ENCODE measurements at regions not wholly inside any gene's neighbourhood (a gene's known extent, or its start where the extent isn't known, plus 50 kb on each side); places are given as distances from the start of the nearest gene placed in this dataset.

- Histone ChIP-seq H3F3A (ENCODE audit: insufficient read depth) (no peaks in the 10 kb centered on the region), H2AFZ (ENCODE audit: low read depth, low read length, severe bottlenecking) (no peak overlapping the region), H4K20me1 (ENCODE audit: low read depth, low read length) (no peaks in the 10 kb centered on the region), H3K4me3 (ENCODE audit: insufficient read depth, low read length, poor library complexity, severe bottlenecking) (no peak overlapping the region), H3K4me2 (ENCODE audit: low read depth, low read length, poor library complexity, severe bottlenecking) (no peak overlapping the region), H3K9ac (ENCODE audit: low read length) (no peak overlapping the region), H3K9me3 (ENCODE audit: insufficient read depth, low read length) (no peaks in the 10 kb centered on the region), H3K36me3 (ENCODE audit: low read length) (no peaks in the 10 kb centered on the region), H3K27ac (ENCODE audit: low read depth, low read length) (no peak overlapping the region), H3K79me2 (ENCODE audit: insufficient read depth, low read length) (no peaks in the 10 kb centered on the region), H3K27me3 (ENCODE audit: low read length) (no peaks in the 10 kb centered on the region), H3K9me2 (replicated peaks; ENCODE audit: insufficient read depth, low read length) (no peaks in the 10 kb centered on the region)
- TF ChIP-seq EZH2phosphoT487 (conservative IDR thresholded peaks at IDR 0.05; ENCODE audit: low read length): no peak
- no peak for TF ChIP-seq CTCF (IDR thresholded peaks at IDR 0.05; ENCODE audit: insufficient read depth, low read length, poor library complexity, severe bottlenecking)
Measured at GRCh38 chr11:31875866-31876560, 64.9 kb upstream of the PAX6 start.

DNA sequence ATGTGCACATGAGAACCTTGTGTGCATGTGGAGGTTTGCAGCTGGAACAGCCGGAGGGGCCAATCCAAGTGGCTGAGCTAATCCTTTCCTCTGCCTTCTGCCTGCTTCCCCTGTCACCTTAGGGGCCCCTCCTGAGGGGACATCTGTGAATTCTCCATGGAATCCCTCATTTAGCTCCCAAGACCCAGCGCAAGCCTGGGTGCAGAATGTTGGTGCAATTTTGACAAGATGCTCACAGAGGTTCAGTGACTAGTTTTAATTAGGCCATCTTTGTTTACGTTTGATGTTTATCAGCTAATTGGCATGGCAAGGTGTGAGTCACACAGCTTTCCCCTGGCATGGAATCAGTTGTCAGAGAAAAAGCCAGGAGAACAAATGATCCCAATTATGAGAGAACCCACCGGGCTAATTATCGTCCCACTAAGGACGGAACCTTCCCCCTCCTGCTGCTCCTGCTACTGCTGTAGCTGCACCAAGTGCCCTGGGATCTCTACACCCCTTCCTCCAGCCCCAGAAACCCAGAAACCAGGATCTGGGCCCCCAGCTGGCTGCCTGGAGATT, 63.6 kb upstream of the PAX6 start:
- H3F3A ChIP-seq (ENCODE audit: insufficient read depth): no peaks in the 10 kb centered on the region
- no peaks in the 10 kb centered on the region for H3K9me3 ChIP-seq (ENCODE audit: insufficient read depth, low read length)
- H3K27me3 ChIP-seq (ENCODE audit: low read length): no peaks in the 10 kb centered on the region
- no peak overlapping the region for H3K27ac ChIP-seq (ENCODE audit: low read depth, low read length)
- no peaks in the 10 kb centered on the region for H4K20me1 ChIP-seq (ENCODE audit: low read depth, low read length)
- H3K79me2 ChIP-seq (ENCODE audit: insufficient read depth, low read length): no peaks in the 10 kb centered on the region
- no peak overlapping the region for H3K9ac ChIP-seq (ENCODE audit: low read length)
- no peak overlapping the region for H3K4me3 ChIP-seq (ENCODE audit: insufficient read depth, low read length, poor library complexity, severe bottlenecking)
- no peak overlapping the region for H3K4me2 ChIP-seq (ENCODE audit: low read depth, low read length, poor library complexity, severe bottlenecking)
- no peaks in the 10 kb centered on the region for H3K36me3 ChIP-seq (ENCODE audit: low read length)
- no peaks in the 10 kb centered on the region for H3K9me2 ChIP-seq (replicated peaks; ENCODE audit: insufficient read depth, low read length)
- no peak overlapping the region for H2AFZ ChIP-seq (ENCODE audit: low read depth, low read length, severe bottlenecking)
- TF ChIP-seq EZH2phosphoT487 (conservative IDR thresholded peaks at IDR 0.05; ENCODE audit: low read length) (no peak), CTCF (IDR thresholded peaks at IDR 0.05; ENCODE audit: insufficient read depth, low read length, poor library complexity, severe bottlenecking) (no peak)

DNA sequence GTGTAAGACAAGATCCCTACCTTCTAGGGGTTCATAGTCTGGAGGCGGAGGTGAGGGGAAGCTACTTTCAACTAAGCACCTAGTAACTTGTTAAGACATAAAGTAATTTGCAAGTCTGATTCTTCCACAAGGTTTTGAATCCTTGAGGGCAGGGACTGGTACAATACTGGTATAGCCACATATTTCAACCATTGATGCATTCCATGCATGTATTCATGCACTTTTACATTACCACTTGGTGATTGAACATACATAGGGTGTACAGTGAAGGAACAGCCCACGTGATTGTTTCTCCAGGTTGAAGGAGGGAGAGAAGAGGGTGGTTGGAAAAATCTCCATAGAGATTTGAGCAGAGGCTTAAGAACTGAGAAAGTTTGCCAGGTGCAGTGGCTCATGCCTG, 62.0 kb upstream of the PAX6 start:
- no peak overlapping the region for H3K4me3 ChIP-seq (ENCODE audit: insufficient read depth, low read length, poor library complexity, severe bottlenecking)
- H3F3A ChIP-seq (ENCODE audit: insufficient read depth): no peaks in the 10 kb centered on the region
- H3K9me2 ChIP-seq (replicated peaks; ENCODE audit: insufficient read depth, low read length): no peaks in the 10 kb centered on the region
- no peaks in the 10 kb centered on the region for H3K27me3 ChIP-seq (ENCODE audit: low read length)
- no peak for TF ChIP-seq CTCF (IDR thresholded peaks at IDR 0.05; ENCODE audit: insufficient read depth, low read length, poor library complexity, severe bottlenecking)
- TF ChIP-seq EZH2phosphoT487 (conservative IDR thresholded peaks at IDR 0.05; ENCODE audit: low read length): no peak
- no peaks in the 10 kb centered on the region for H4K20me1 ChIP-seq (ENCODE audit: low read depth, low read length)
- H3K79me2 ChIP-seq (ENCODE audit: insufficient read depth, low read length): no peaks in the 10 kb centered on the region
- H3K9ac ChIP-seq (ENCODE audit: low read length): no peak overlapping the region
- H2AFZ ChIP-seq (ENCODE audit: low read depth, low read length, severe bottlenecking): no peak overlapping the region
- no peaks in the 10 kb centered on the region for H3K36me3 ChIP-seq (ENCODE audit: low read length)
- no peaks in the 10 kb centered on the region for H3K9me3 ChIP-seq (ENCODE audit: insufficient read depth, low read length)
- H3K27ac ChIP-seq (ENCODE audit: low read depth, low read length): no peak overlapping the region
- no peak overlapping the region for H3K4me2 ChIP-seq (ENCODE audit: low read depth, low read length, poor library complexity, severe bottlenecking)
